COLO668 (cell line): ENCODE measurements at regions not wholly inside any gene's neighbourhood (a gene's known extent, or its start where the extent isn't known, plus 50 kb on each side); places are given as distances from the start of the nearest gene placed in this dataset.
"Not testable (repeated sequence)": the region's sequence is repeated elsewhere in the genome, so short reads cannot be mapped to it uniquely, and the experiment has no call there.

Experiments used
- DNase-seq: peaks from one replicate; lab custom pipeline; 2025; ENCODE audit not compliant: unreplicated experiment; lab: John Stamatoyannopoulos, UW

DNA sequence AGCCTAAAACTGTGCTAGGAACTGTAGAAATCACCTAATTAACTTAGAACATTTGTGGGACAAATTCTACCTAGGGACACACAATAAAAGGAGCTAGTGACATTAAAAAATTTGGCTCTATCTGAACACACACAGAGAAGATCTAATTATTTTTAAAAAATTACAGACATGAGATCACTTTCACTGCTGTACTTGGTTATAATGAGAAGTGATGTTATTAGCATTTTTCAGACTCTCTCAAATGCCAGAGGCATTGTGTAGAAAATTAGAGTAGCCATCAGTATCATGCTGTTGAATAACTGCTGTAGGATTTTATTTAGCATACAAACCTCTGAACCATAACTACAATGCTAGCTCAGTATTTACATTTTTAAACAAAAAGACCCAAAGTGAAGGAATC, 109.1 kb upstream of the ANK2 start:
- no peak for DNase-seq

DNA sequence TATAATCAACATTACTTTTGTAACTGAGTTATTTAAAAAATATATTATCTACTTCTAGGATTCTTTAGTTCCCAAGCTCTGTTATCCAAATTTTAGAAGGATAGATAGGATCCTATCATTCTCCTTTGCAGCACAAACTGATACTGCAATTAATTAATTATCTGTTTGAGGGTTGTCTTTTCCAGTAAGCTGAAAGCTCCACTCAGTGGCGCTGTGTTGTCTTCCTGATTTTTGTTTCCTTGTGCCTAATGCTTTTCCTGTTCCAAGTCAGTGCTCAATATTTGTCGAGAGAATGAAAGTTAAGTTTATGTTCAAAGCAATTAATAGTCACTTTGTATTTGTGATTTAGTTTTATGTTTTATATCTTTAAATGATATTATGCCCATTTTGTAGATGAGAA, 107.4 kb upstream of the ANK2 start:
- DNase-seq = no peak

DNA sequence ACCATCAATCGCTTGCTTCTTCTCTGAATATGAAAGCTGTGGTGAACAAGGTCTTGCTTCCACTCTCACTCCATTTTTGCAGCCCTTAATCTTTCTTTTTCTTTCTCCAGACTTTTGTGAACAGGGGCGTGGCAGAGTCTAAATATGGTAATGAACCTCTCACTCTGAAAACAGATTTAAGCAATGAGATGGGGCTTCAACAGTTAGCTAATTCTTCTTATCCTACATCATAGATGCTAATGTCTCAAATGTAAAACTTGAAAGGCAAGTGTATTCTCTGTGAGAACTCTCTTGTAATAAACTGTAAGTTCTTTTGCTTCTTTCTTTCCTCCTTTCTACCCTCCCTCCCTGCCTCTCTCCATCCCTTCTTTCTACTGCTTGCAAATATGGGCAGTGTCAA, 106.5 kb upstream of the ANK2 start:
- no peak for DNase-seq

DNA sequence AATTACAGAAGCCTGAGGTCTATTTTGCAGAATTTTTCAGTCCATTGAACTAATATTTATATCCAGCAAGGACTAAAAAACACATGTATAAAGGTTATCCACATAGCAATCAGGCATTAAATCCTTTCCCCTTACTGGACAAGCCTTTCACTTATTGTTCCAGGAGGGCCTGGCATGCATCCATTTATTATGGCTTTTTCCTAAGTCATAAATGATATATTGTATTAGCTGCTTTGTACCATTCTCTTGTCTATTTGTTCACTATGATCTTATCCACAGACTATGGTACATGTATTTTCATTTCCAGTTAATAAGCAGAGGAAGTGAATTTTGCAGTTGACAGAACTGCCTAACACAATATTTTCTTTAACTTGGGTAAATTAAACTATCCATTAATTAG, 105.4 kb upstream of the ANK2 start:
- DNase-seq = no peak

DNA sequence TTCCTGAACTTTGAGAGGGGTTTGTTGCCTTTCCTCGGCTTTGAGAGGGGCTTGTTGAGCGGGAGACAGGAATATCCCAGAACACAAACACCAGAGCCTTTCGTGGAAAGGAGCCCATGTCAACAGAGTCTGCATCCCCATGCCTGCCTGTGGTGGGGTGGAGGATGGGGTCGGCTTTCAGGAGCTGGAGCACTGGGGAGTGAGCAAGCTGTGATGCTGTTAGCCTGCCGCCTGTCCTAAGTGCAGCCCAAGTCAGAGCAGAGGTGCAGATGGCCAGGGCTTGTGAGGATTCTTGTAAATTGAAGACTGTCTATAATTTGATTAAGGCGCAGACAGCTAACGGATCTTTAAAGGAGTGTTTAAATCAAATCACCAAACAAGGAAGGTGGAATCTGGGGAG, 103.3 kb upstream of the ANK2 start:
- DNase-seq = no peak

DNA sequence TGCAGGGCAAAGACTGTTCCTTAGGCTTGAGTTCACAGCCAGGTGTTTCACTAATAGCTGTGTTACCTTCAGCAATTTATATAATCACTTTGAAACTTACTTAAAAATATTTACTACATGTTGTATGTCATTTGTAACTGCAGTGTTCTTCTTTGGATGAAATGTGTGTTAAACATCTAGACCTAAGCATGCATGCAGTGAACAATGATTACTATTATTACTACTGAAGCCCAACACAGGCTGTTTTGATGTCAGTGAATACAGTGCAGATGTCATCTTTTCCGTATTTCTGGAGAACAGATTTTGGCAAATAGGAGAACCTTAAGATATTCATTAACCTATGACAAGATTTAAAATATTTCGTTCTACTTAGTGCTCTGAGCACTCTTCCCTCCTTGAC, 101.8 kb upstream of the ANK2 start:
- no peak for DNase-seq

DNA sequence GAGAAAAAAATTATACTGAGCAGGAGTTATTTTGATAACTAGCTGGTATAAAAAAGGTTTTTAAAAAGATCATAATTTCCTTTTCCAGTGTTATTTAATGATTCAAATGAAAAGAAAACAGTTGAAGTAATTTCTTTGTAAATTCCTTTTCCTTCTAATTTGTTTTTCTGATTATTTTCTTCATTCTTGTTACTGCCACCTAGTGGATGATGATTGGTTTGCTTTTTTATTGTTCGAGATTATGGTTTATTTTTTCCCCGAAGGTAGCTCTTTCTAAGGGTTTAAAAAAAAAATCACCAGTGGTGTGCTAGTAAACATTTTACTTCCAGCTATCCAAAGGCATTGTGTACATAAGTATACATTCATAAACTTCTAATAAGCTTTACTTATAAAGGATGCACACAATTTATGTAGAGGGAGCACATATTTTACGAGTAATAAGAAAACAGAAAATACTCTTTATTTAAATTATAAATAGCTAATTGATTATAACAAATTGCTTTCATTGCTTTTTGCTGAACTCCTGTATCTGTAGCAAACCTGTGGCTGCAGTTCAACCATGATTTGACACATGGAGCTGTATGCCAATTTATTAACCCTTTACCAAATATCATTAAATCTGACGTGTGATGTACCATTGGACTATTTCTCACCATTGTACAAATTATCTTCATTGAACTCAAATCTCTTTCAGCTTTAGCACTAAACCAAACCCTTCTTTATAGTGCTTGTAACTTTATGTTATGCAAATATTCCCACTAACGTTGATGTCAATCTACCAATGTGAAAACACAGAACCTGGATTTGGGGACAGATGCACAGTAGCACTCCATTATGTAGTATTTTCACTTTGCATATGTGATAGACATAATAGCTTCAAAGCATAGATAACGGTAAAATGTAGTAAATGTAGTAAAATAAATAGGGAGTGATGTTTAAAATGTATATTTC, 97.8 kb upstream of the ANK2 start:
- DNase-seq = no peak

DNA sequence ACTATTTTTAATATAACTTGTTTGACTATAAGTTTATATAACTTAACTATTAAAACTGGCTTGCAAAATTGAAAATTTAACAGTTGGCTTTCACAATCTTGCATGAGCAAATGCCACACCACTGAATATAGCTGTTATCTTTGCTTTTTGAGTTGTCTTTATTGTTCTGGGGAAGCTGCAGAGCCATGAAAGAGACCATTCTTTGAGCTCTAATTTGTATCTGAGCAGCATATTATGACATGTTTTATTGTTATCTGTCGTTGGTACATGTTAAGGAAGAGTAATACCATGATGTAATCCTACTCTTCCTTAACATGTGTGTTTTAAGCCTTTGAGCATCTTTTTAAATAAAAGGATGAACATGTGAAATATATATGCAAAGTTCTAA, 97.1 kb upstream of the ANK2 start:
- DNase-seq = no peak

DNA sequence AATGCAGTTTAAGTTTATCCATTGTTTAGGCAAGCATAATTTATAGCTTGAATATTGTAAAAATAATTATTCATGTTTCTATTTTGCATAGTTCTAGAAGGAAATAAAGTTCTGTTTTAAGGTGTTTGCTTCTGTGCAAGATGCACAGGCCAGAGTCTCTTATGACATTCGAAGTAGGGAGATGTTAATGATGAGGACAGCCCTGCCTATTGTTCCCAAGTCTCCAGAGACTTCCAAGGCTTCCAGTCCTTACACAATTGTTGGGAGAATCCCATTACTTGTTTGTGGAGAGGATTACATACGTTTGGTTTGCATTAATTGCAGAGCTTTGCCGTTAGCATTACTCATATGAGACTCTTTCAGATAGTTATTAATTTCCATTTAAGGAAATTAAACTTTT, 96.2 kb upstream of the ANK2 start:
- no peak for DNase-seq

DNA sequence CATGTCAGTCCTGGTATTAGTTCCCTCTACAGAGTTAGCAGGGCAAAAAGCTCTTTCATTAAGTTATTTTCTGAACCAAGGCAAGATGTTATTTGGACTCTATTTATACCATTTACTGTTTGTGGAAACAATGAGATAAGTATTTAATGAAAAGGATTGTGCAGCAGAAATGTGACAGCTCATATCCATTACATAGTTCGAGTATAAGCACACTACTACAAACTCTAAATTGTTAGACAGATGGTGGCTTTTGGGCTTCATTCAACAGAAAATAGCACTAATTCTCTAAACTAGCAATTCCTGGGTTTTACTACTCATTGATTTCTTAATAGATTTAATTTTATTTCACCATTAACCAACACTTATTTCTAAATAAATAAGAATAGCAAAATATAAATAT, 95.2 kb upstream of the ANK2 start:
- DNase-seq = no peak

DNA sequence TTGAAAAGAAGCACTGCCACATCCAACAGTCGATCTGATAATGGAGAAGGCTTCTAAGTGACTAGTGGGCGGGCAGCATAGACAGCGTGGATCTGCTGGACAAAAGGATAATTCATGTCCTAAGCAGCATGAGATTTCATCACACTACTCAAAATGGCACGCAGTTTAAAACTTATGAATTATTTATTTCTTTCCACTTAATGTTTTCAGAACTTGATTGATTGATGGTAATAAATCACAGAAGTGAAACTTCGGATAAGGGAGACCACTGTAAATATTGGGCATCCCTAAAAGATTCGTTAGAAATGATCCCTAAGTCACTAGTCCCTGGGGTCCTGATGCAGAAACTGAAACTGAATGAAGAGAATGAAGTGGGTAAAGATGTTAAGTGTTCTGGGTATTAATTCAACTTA, 93.0 kb upstream of the ANK2 start:
- DNase-seq = no peak

DNA sequence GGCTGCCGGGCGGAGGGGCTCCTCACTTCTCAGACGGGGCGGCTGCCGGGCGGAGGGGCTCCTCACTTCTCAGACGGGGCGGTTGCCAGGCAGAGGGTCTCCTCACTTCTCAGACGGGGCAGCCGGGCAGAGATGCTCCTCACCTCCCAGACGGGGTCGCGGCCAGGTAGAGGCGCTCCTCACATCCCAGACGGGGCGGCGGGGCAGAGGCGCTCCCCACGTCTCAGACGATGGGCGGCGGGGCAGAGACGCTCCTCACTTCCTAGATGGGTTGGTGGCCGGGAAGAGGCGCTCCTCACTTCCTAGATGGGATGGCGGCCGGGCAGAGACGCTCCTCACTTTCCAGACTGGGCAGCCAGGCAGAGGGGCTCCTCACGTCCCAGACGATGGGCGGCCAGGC, 91.7 kb upstream of the ANK2 start:
- DNase-seq = not testable (repeated sequence)

DNA sequence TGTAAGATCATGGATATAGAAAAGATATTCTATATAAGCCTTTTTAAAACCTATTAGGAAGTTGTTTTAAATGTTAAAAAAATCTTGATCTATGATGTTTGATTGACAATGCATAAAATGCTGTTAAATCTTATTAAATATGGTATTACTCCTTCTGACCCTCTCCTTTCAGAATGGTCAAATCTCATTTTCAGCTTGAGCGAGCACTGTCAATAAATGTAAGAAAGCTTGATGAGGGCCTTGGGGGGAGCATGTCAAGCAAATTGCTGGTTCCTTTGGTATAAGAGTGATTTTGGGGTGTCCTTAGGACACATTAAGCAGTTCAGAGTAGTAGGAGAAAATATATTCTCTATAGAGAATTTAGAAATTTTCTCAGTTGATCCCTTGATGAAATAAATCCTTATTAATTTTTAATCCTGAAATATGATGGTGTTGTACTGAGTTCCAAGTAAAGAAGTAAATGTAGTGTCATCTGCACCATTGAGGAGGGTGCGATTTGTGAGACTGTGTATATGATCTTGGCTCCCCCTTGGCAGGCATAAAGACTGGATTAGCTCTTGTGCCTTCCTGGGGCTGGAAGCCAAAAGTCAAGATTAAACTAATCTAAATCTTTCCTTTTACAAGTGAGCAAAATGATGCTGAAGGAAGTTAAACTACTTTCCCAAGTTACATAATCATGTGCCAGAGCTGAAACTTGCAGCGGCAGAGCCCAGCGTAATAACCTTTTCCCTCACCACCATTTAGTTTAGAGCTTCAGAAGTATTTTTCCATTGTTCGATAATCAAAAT, 82.6 kb upstream of the ANK2 start:
- DNase-seq = no peak

DNA sequence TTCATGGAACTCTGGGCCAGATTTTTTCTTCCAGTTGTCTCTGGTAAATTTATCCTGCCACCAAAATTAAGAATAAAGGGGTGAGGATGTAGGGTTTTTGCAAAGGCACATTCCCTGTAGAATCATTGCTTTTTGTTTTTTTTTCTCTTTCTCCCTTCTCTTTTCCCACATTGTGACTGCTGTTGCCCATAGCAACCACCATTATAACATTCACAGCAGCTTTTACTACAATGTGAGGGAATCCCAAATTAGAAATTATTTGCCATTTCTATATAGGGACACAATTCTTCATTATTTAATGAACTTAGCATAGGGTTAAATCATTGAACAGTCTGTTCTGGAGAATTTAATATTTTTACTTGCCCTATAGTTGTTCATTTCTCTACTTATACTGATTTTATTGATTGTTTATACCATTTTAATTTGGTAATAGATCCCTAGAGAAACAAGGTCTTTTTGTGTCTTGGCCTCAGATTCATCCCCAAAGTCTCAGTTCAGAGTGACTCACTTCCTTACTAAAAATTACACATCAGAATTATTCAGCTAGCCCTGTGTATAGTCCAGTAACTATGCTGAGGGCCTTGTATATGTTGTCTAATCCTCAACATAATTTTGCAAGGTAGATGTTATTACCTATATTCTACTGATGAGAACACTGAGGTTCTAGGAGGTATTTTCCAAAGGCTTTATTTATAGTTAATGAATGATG, 80.8 kb upstream of the ANK2 start:
- DNase-seq = no peak

DNA sequence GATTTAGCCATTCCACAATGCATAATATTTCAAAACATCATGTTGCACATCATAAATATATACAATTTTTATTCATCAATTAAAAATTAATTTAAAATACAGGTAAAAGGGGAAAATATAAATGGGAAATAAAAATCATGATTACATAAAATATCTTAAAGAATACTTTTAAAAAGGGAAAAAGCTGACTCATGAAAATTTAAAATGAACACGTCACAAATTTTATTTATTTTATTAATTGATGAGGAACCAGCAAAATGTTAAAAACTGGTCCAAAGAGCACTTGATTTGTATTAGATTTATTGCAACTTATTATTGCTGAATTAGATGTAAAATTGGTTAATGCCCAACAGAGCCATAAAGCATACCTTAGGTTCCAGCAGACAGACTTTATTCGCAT, 78.5 kb upstream of the ANK2 start:
- no peak for DNase-seq

DNA sequence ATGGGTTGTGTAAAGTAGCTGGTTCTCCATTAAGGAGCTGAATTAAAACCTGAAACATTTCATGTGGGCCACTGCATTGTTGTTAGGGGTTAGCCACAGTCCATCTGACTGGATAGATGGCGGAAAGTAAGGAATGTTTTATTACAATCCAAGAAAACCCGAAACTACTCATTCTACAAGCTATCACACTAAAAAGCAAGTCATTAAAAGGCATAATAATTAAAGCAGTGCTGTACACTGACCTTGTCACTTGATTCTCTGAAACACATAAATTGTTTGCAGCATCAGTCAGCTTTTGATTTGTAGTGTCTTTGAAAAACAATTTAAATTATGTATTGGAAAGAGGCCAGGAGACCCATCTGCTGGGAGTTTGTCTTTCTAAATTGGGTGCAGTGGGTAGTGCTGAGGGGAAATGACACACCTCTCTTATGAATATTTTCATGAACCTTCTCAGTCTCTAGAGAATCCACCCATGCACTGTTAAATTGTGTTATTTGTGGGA, 75.7 kb upstream of the ANK2 start:
- no peak for DNase-seq

DNA sequence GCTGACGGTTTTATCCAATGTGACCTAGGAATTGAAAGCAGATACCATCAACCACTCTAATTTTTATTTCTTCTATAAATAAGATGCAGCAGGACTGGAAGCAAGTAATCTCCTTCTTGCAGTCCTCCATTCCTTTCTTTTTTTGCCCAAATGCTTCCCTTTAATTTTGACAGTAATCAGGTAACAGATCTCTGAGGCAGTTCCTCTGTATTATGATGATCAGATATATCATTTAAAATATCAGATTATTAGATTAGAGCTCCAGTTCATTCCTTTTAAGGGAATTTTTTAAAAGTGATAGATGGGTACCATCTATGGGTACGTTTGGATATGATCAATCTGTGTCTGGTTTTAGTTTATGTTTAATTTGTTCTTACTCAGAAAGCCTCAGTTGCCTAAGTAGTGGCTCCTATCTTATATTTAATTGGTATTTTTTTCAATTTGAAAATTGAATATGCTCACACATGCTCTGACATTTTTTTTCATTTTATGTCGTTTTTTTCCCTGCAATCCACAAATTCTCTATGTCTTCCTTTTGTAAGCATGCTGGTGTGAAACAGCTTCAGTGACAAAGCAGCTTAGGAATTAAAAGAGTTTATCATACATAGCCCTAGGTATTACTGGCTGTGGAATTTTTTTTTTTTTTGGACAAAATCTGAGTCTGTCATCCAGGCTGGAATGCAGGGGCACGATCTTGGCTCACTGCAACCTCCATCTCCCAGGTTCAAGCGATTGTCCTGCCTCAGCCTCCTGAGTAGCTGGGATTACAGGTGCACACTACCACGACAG, 73.7 kb upstream of the ANK2 start:
- DNase-seq = no peak

DNA sequence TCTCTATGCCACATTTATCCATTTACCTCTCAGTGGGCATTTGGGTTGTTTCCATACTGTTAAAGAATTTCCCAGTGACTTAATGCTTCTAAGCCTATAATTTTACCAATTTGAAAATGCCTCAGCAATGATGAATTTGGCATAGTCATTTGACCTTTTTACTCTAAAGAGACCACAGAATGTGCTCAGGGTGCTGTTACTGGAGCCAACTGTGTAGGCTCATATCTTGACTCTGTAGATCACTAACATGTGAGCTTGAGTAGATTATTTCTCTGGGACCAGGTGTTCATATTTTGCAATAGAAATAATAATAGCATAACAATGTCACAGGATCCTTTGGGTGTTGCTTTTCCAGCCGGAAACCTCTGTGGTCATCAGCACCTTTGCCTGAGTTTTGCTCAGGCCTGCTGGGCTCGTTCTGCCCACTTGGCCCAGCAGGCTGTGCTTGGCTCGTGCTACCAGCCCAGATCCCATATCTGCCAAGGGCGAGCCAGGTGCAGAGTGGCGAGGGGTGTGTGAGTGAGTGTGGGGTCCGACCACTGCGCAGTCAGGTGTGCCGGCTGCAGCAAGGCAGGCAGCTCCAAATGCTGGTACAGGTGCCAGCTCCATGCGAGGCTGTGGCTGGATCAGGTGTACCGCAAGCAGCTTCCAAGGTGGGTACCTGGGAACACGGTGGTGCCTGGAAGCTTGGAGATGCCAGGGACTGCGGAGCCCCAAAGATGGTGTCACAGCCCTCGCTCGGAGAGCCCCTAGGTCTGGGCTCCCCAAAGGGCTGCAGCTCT, 70.6 kb upstream of the ANK2 start:
- DNase-seq = no peak

DNA sequence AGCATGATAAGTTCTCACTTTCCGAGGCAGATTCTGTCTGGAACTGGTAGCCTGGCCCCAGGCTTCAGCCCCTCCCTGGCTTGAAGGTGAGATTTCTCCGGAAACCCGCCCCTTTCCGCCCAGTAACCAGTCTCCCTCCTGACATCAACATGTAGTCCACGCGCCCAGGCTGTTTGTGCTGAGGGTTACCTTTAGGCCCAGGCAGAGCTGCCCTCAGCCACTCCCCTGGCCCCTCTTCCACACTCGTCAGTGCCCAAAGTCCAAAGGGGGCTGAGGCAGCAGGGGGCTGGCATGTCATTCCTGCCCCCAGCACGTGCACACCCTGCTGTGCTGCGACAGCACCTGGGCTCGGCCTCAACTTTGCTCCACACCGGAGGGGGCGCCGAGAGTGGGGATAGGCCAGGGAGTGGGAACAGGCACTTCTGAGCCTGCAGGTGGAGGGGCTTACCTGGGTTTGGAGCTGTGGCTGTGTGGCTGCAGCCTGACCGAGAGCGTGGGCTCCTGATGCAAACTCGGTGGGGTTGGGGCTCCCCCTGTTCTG, 69.5 kb upstream of the ANK2 start:
- no peak for DNase-seq

DNA sequence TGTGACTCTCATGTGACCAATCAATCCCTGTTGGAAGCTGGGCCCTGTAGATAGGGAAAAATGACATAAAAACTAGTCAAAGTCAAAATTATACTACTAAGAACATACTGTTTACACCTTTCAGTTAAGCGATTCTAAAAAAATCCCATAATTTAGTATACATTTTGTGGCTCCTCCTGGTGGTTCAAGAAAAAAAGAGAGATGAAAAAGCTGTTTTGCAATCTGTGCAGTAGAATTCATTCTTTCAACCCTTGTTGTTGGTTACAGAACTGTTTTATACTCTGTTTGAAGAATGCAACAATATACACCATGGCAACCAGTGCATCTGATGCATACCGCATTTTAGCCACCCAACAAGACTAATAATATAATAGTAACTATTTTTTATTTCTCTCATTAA, 66.8 kb upstream of the ANK2 start:
- DNase-seq = no peak
